ENCODE measurements at regions not wholly inside any gene's neighbourhood (a gene's known extent, or its start where the extent isn't known, plus 50 kb on each side); places are given as distances from the start of the nearest gene placed in this dataset.
"Not testable (repeated sequence)": the region's sequence is repeated elsewhere in the genome, so short reads cannot be mapped to it uniquely, and the experiment has no call there.

- intact Hi-C loops (cut with micrococcal nuclease); POLR2A ChIA-PET: not testable (repeated sequence)
These were observed 201.5 kb downstream of the DUSP6 start for GRCh38 chr12:89150789-89151188.

GRCh38 chr12:89140602-89141238 is 211.6 kb downstream of the DUSP6 start:
- Mint-ChIP-seq H3K36me3 (no peaks in the 10 kb centered on the region), H3K27me3 (no peaks in the 10 kb centered on the region), H3K27ac (no peak overlapping the region), H3K4me3 (no peak overlapping the region), H3K4me1 (ENCODE audit: low read depth) (peaks cover 29% of the 10 kb centered on the region), H3K9me3 (no peaks in the 10 kb centered on the region)
- ChIA-PET POLR2A (no interaction called here), CTCF (interaction anchor here (0.7 kb wide), 1 partner anchor 101 kb away, joined by 3 read pairs; no protein-coding TSS in a partner anchor)
- intact Hi-C loops (cut with micrococcal nuclease): no loop called here
- no peak for DNase-seq

More at GRCh38 chr12:89150789-89151188, 201.5 kb downstream of the DUSP6 start:
- CTCF ChIA-PET: interaction anchor here (1.4 kb wide), 1 partner anchor 134 kb away, joined by 5 read pairs; no protein-coding TSS in a partner anchor
- not testable (repeated sequence) for H3K27ac Mint-ChIP-seq; H3K4me1 Mint-ChIP-seq (ENCODE audit: low read depth); H3K36me3 Mint-ChIP-seq; H3K27me3 Mint-ChIP-seq; H3K4me3 Mint-ChIP-seq; DNase-seq
- peaks cover 12% of the 10 kb centered on the region for H3K9me3 Mint-ChIP-seq

GRCh38 chr12:89140141-89140540 is 212.2 kb downstream of the DUSP6 start:
- no peak overlapping the region for H3K4me3 Mint-ChIP-seq
- POLR2A ChIA-PET: no interaction called here
- intact Hi-C loops (cut with micrococcal nuclease): no loop called here

GRCh38 chr12:89139390-89139789 is 212.9 kb downstream of the DUSP6 start:
- ChIA-PET POLR2A (no interaction called here), CTCF (no interaction called here)
- H3K27ac Mint-ChIP-seq: no peak overlapping the region
- no peak overlapping the region for H3K4me3 Mint-ChIP-seq
- H3K9me3 Mint-ChIP-seq: no peaks in the 10 kb centered on the region
- DNase-seq: no peak
- H3K27me3 Mint-ChIP-seq: no peaks in the 10 kb centered on the region
- intact Hi-C loops (cut with micrococcal nuclease): loop anchor here (5.0 kb wide), 1 partner anchor 323 kb away; no protein-coding TSS in a partner anchor
- peaks cover 31% of the 10 kb centered on the region for H3K4me1 Mint-ChIP-seq (ENCODE audit: low read depth)
- H3K36me3 Mint-ChIP-seq: no peaks in the 10 kb centered on the region

More at GRCh38 chr12:89140141-89140540, 212.2 kb downstream of the DUSP6 start:
- Mint-ChIP-seq H3K9me3 (no peaks in the 10 kb centered on the region), H3K4me1 (ENCODE audit: low read depth) (peaks cover 31% of the 10 kb centered on the region), H3K27me3 (no peaks in the 10 kb centered on the region), H3K36me3 (no peaks in the 10 kb centered on the region), H3K27ac (no peak overlapping the region)
- DNase-seq: no peak
- CTCF ChIA-PET: interaction anchor here (0.7 kb wide), 1 partner anchor 101 kb away, joined by 3 read pairs; no protein-coding TSS in a partner anchor

GRCh38 chr12:89138048-89138852 is 214.1 kb downstream of the DUSP6 start:
- DNase-seq: peak; percentile 50
- Mint-ChIP-seq H3K27me3 (no peaks in the 10 kb centered on the region), H3K4me3 (no peak overlapping the region), H3K36me3 (no peaks in the 10 kb centered on the region), H3K9me3 (no peaks in the 10 kb centered on the region), H3K27ac (peak overlapping the region; percentile 66), H3K4me1 (ENCODE audit: low read depth) (peaks cover 31% of the 10 kb centered on the region)
- CTCF ChIA-PET: interaction anchor here (0.7 to 1.7 kb wide), 5 partner anchors 24 to 324 kb away, joined by 3 to 6 read pairs (median 4); partner anchors contain the start of gene DUSP6
- intact Hi-C loops (cut with micrococcal nuclease): loop anchor here (1.0 to 5.0 kb wide), 9 partner anchors 9 to 324 kb away; no protein-coding TSS in a partner anchor
- POLR2A ChIA-PET: interaction anchor here (0.8 to 1.0 kb wide), 2 partner anchors 19 to 24 kb away, joined by 3 read pairs; no protein-coding TSS in a partner anchor

DNA sequence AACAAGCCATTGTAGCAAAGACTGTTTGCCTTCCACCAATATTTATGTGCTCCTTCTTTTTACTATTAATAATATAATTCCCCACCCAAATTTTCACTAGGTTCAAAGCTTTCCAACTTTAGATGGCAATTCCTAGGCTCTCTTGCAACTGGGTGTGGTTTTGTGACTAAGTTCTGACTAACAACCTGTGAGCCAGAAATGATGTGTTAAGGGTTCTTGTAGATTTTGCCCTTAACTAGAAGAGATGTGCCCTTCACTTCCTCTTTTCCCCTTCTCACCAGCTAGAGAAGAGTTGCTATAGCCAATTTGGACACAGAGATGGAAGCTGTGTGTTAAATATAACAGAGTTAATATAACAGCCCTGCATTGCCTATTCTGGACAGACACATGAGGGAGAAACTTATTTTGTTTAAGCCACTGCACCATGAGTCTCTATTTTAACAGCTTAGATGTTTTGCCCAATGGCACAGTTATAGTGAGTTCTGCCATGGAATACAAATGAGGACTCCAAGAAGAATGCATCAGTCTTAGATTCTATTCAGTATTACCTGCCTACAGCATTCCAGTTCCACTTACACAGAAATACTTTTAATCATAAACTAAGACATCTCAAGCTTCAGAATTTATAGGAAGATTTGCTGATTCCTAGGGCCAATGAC is 216.2 kb downstream of the DUSP6 start:
- DNase-seq: no peak
- intact Hi-C loops (cut with micrococcal nuclease): loop anchor here (5.0 kb wide), 1 partner anchor 326 kb away; no protein-coding TSS in a partner anchor
- Mint-ChIP-seq H3K27ac (no peak overlapping the region), H3K4me3 (no peak overlapping the region), H3K27me3 (no peaks in the 10 kb centered on the region), H3K9me3 (no peaks in the 10 kb centered on the region), H3K4me1 (ENCODE audit: low read depth) (peaks cover 31% of the 10 kb centered on the region), H3K36me3 (no peaks in the 10 kb centered on the region)
- ChIA-PET CTCF (interaction anchor here (0.9 to 2.7 kb wide), 4 partner anchors 26 to 119 kb away, joined by 4 to 12 read pairs (median 4); no protein-coding TSS in a partner anchor), POLR2A (interaction anchor here (0.6 to 1.5 kb wide), 8 partner anchors 20 to 238 kb away, joined by 3 to 5 read pairs (median 3); no protein-coding TSS in a partner anchor)

- no peak overlapping the region for H3K4me3 Mint-ChIP-seq
- H3K36me3 Mint-ChIP-seq: no peaks in the 10 kb centered on the region
- intact Hi-C loops (cut with micrococcal nuclease): no loop called here
- ChIA-PET CTCF (interaction anchor here (0.6 to 1.4 kb wide), 3 partner anchors 16 to 117 kb away, joined by 3 to 4 read pairs (median 3); no protein-coding TSS in a partner anchor), POLR2A (no interaction called here)
- H3K9me3 Mint-ChIP-seq: no peaks in the 10 kb centered on the region
- H3K27me3 Mint-ChIP-seq: no peaks in the 10 kb centered on the region
- DNase-seq: no peak
- H3K27ac Mint-ChIP-seq: no peak overlapping the region
- peaks cover 33% of the 10 kb centered on the region for H3K4me1 Mint-ChIP-seq (ENCODE audit: low read depth)
These were observed 218.0 kb downstream of the DUSP6 start for GRCh38 chr12:89134213-89134770.

DNA sequence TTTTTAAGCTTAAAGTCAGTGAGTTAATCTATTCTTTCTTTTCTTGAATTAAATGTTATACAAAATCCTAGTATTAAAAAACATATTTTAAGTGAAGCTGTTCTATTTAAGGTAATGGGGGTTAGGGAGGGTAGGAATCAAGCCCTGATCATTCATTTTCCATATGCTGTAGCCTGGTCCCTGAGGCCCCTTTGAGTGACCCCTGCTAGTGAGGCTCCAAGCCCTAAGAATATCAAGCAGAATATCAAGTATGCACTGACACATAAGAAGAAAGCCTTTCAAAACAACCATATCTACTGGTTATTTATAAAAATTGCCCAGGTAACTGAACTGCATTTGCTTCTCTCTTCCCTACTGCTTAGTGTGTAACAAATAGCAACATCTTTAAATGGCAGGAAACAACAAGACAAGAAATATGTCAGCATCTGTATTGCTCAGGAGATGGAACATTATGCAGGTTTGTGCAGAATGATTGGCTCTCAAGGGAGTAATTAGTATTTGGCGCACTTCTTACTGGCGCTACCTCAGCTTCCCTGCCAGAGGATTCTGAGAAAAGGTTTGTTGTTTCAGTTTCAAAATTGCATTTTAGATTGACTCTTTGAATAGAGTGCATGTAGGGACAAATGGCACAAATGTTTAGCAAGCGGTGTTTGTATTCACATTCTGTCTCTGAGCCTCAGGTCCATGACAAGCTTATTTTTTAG is 223.0 kb downstream of the DUSP6 start:
- no peaks in the 10 kb centered on the region for H3K36me3 Mint-ChIP-seq
- no peak overlapping the region for H3K27ac Mint-ChIP-seq
- DNase-seq: no peak
- peaks cover 3% of the 10 kb centered on the region for H3K4me1 Mint-ChIP-seq (ENCODE audit: low read depth)
- H3K27me3 Mint-ChIP-seq: no peaks in the 10 kb centered on the region
- intact Hi-C loops (cut with micrococcal nuclease): loop anchor here (1.0 kb wide), 1 partner anchor 9 kb away; no protein-coding TSS in a partner anchor
- no peak overlapping the region for H3K4me3 Mint-ChIP-seq
- ChIA-PET POLR2A (no interaction called here), CTCF (no interaction called here)
- H3K9me3 Mint-ChIP-seq: no peaks in the 10 kb centered on the region

DNA sequence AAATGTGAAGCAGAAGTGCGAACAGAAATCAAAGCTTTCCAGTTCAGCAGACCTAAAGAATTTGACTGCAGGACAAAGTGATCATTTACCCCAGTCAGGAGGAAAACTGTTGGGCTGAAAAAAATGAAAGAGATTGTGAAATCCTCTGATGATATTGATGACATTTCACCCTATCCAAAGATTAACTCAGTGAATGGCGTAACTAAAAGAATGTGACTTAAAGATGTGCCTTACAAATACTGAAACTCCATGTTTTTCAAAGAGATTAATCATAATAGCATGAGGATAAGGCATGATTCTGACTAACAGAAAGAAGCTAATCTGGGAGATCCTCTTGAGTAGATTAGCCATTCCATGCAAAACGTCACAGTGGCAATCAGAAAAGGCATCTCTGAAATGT is 225.6 kb downstream of the DUSP6 start:
- H3K4me1 Mint-ChIP-seq (ENCODE audit: low read depth): peaks cover 3% of the 10 kb centered on the region
- POLR2A ChIA-PET: no interaction called here
- no peak for DNase-seq
- no peak overlapping the region for H3K27ac Mint-ChIP-seq
- no peaks in the 10 kb centered on the region for H3K27me3 Mint-ChIP-seq
- intact Hi-C loops (cut with micrococcal nuclease): no loop called here
- H3K36me3 Mint-ChIP-seq: no peaks in the 10 kb centered on the region
- H3K9me3 Mint-ChIP-seq: no peaks in the 10 kb centered on the region
- no peak overlapping the region for H3K4me3 Mint-ChIP-seq
- CTCF ChIA-PET: no interaction called here

GRCh38 chr12:89122852-89123251 is 229.4 kb downstream of the DUSP6 start:
- ChIA-PET CTCF (interaction anchor here (1.4 kb wide), 1 partner anchor 10 kb away, joined by 3 read pairs; no protein-coding TSS in a partner anchor), POLR2A (no interaction called here)
- intact Hi-C loops (cut with micrococcal nuclease): no loop called here
- H3K4me3 Mint-ChIP-seq: no peak overlapping the region
- no peaks in the 10 kb centered on the region for H3K4me1 Mint-ChIP-seq (ENCODE audit: low read depth)
- H3K36me3 Mint-ChIP-seq: no peaks in the 10 kb centered on the region
- no peak overlapping the region for H3K27ac Mint-ChIP-seq
- H3K9me3 Mint-ChIP-seq: no peaks in the 10 kb centered on the region
- DNase-seq: no peak
- no peaks in the 10 kb centered on the region for H3K27me3 Mint-ChIP-seq

GRCh38 chr12:89117448-89118034 is 234.8 kb downstream of the DUSP6 start:
- intact Hi-C loops (cut with micrococcal nuclease): no loop called here
- Mint-ChIP-seq H3K9me3 (no peaks in the 10 kb centered on the region), H3K36me3 (no peaks in the 10 kb centered on the region), H3K27me3 (no peaks in the 10 kb centered on the region), H3K4me1 (ENCODE audit: low read depth) (peaks cover 3% of the 10 kb centered on the region), H3K4me3 (no peak overlapping the region), H3K27ac (no peak overlapping the region)
- ChIA-PET POLR2A (no interaction called here), CTCF (interaction anchor here (1.0 kb wide), 1 partner anchor 16 kb away, joined by 3 read pairs; no protein-coding TSS in a partner anchor)
- DNase-seq: no peak
